ENCODE measurements at regions not wholly inside any gene's neighbourhood (a gene's known extent, or its start where the extent isn't known, plus 50 kb on each side); places are given as distances from the start of the nearest gene placed in this dataset.
"Not testable (repeated sequence)": the region's sequence is repeated elsewhere in the genome, so short reads cannot be mapped to it uniquely, and the experiment has no call there.

GRCh38 chr15:47885920-47886319 is 168.6 kb downstream of the SEMA6D start:
- no peak for DNase-seq

- DNase-seq = no peak
These were observed 170.0 kb downstream of the SEMA6D start for GRCh38 chr15:47887241-47887800.

GRCh38 chr15:47888385-47889100 is 171.2 kb downstream of the SEMA6D start:
- DNase-seq = no peak

GRCh38 chr15:47890397-47891150 is 173.3 kb downstream of the SEMA6D start:
- DNase-seq = no peak

- DNase-seq = no peak
These were observed 180.2 kb downstream of the SEMA6D start for GRCh38 chr15:47897525-47897924.

- DNase-seq = no peak
These were observed 183.4 kb downstream of the SEMA6D start for GRCh38 chr15:47900751-47901150.

GRCh38 chr15:47903368-47903767 is 186.1 kb downstream of the SEMA6D start:
- no peak for DNase-seq

GRCh38 chr15:47908486-47908885 is 191.2 kb downstream of the SEMA6D start:
- no peak for DNase-seq

- no peak for DNase-seq
These were observed 191.8 kb downstream of the SEMA6D start for GRCh38 chr15:47908950-47909670.

- not testable (repeated sequence) for DNase-seq
These were observed 195.6 kb downstream of the SEMA6D start for GRCh38 chr15:47912910-47913309.

GRCh38 chr15:47917881-47918280 is 200.6 kb downstream of the SEMA6D start:
- no peak for DNase-seq

- DNase-seq = no peak
These were observed 201.6 kb downstream of the SEMA6D start for GRCh38 chr15:47918877-47919276.

GRCh38 chr15:47924381-47924780 is 196.4 kb upstream of the SLC24A5 start:
- DNase-seq = no peak

GRCh38 chr15:47929138-47929803 is 191.5 kb upstream of the SLC24A5 start:
- no peak for DNase-seq

- DNase-seq = peak; percentile 77
These were observed 188.5 kb upstream of the SLC24A5 start for GRCh38 chr15:47932261-47932660.

GRCh38 chr15:47932951-47933641 is 187.7 kb upstream of the SLC24A5 start:
- peak; percentile 53 for DNase-seq

- no peak for DNase-seq
These were observed 186.9 kb upstream of the SLC24A5 start for GRCh38 chr15:47933865-47934264.

GRCh38 chr15:47934342-47934741 is 186.4 kb upstream of the SLC24A5 start:
- no peak for DNase-seq

GRCh38 chr15:47937834-47938233 is 183.0 kb upstream of the SLC24A5 start:
- DNase-seq = no peak

- DNase-seq = no peak
These were observed 176.0 kb upstream of the SLC24A5 start for GRCh38 chr15:47944637-47945288.
